Kasumi-1 (cell line): ENCODE measurements at regions not wholly inside any gene's neighbourhood (a gene's known extent, or its start where the extent isn't known, plus 50 kb on each side); places are given as distances from the start of the nearest gene placed in this dataset.
"Not testable (repeated sequence)": the region's sequence is repeated elsewhere in the genome, so short reads cannot be mapped to it uniquely, and the experiment has no call there.

Experiments used
- DNase-seq, 2 experiments: peaks; one replicate each; lab custom pipeline; 2025; lab: John Stamatoyannopoulos, UW

GRCh38 chr5:42242210-42242609 lies 181.0 kb upstream of the GHR start:
- DNase-seq, result no peak

- no peak for DNase-seq
Measured at GRCh38 chr5:42242881-42243485, 180.3 kb upstream of the GHR start.

GRCh38 chr5:42252306-42252705 lies 170.9 kb upstream of the GHR start:
- no peak for DNase-seq

- DNase-seq, result not testable (repeated sequence)
Measured at GRCh38 chr5:42259914-42260313, 163.3 kb upstream of the GHR start.

GRCh38 chr5:42267091-42267490 lies 156.1 kb upstream of the GHR start:
- no peak for DNase-seq

- DNase-seq, result not testable (repeated sequence)
Measured at GRCh38 chr5:42268170-42268569, 155.1 kb upstream of the GHR start.

- DNase-seq, result no peak
Measured at GRCh38 chr5:42268630-42269029, 154.6 kb upstream of the GHR start.

- no peak for DNase-seq
Measured at GRCh38 chr5:42270771-42271170, 152.5 kb upstream of the GHR start.

GRCh38 chr5:42274913-42275312 lies 148.3 kb upstream of the GHR start:
- no peak for DNase-seq

GRCh38 chr5:42277293-42277692 lies 145.9 kb upstream of the GHR start:
- no peak for DNase-seq

GRCh38 chr5:42284584-42284983 lies 138.7 kb upstream of the GHR start:
- DNase-seq, result no peak

- DNase-seq, result no peak
Measured at GRCh38 chr5:42285230-42285629, 138.0 kb upstream of the GHR start.

- DNase-seq, result no peak
Measured at GRCh38 chr5:42300496-42300895, 122.7 kb upstream of the GHR start.

- DNase-seq, result no peak
Measured at GRCh38 chr5:42301349-42301748, 121.9 kb upstream of the GHR start.

GRCh38 chr5:42302186-42302585 lies 121.1 kb upstream of the GHR start:
- DNase-seq, result no peak

GRCh38 chr5:42306287-42306686 lies 117.0 kb upstream of the GHR start:
- DNase-seq, result no peak

GRCh38 chr5:42309865-42310264 lies 113.4 kb upstream of the GHR start:
- DNase-seq, result no peak

GRCh38 chr5:42315214-42315613 lies 108.0 kb upstream of the GHR start:
- no peak for DNase-seq

GRCh38 chr5:42317575-42317974 lies 105.7 kb upstream of the GHR start:
- DNase-seq, result no peak

GRCh38 chr5:42319546-42319945 lies 103.7 kb upstream of the GHR start:
- not testable (repeated sequence) for DNase-seq

- no peak for DNase-seq
Measured at GRCh38 chr5:42321785-42322184, 101.5 kb upstream of the GHR start.

GRCh38 chr5:42337143-42337542 lies 86.1 kb upstream of the GHR start:
- DNase-seq, result no peak

GRCh38 chr5:42337607-42338006 lies 85.6 kb upstream of the GHR start:
- no peak for DNase-seq

GRCh38 chr5:42338136-42338535 lies 85.1 kb upstream of the GHR start:
- no peak for DNase-seq

- no peak for DNase-seq
Measured at GRCh38 chr5:42349163-42349562, 74.1 kb upstream of the GHR start.
